GM12878 (cell line): ENCODE measurements at regions not wholly inside any gene's neighbourhood (a gene's known extent, or its start where the extent isn't known, plus 50 kb on each side); places are given as distances from the start of the nearest gene placed in this dataset.

Source experiments
- ATAC-seq: fragments of 200-7000 bp; cut with Tn5 transposase; 3 replicates; pipeline ENCODE4 v1.9.1; 2020; ENCODE audit warnings: mild to moderate bottlenecking, moderate library complexity
- BruUV-seq: library from RNA; stranded (reverse); fragments of 400-500 nt; replicated peaks from 2 replicates; lab custom pipeline; 2021; lab: Mats Ljungman, UMichigan
- CTCF ChIA-PET: fragments of 300-600 bp; sonication (Branson Sonifier 250); formaldehyde crosslinking; extraction: SDS; loops from one replicate; lab custom pipeline; 2021; ENCODE audit warnings: inconsistent platforms; lab: Yijun Ruan, JAX
- POLR2A ChIA-PET: fragments of 350-600 bp; formaldehyde crosslinking; extraction: SDS; loops from one replicate; lab custom pipeline; 2021; ENCODE audit warnings: inconsistent platforms; lab: Charles Lee
- RAD21 ChIA-PET: fragments of 300-600 bp; sonication (Branson Sonifier 250); formaldehyde crosslinking; loops from one replicate; lab custom pipeline; 2023; ENCODE audit warnings: antibody characterized with exemption; ENCODE audit not compliant: unreplicated experiment; lab: Charles Lee
- SMC1A ChIA-PET: fragments of 300-600 bp; sonication (Branson Sonifier 250); formaldehyde crosslinking; loops from one replicate; lab custom pipeline; 2023; ENCODE audit not compliant: unreplicated experiment, uncharacterized antibody; lab: Charles Lee
- DNase-seq: peaks from one replicate; pipeline ENCODE4 v3.0.0-alpha.2; 2011; ENCODE audit warnings: low read depth, low spot score
- FAIRE-seq: peaks from 3 replicates; lab custom pipeline; 2011; peaks lifted over from hg19 to GRCh38; lab: Jason Lieb, UNC
- H2AFZ ChIP-seq: 2 replicates; pipeline ENCODE4 v1.6.0; 2011; ENCODE audit warnings: low read depth, low read length, control low read depth; ENCODE audit not compliant: control insufficient read depth
- H3K27ac ChIP-seq: 2 replicates; pipeline ENCODE4 v1.5.1; 2011; ENCODE audit warnings: control low read depth; ENCODE audit not compliant: control insufficient read depth, insufficient read depth
- H3K27me3 ChIP-seq, 2 experiments: replicated peaks in 1 of 2; 2 replicates each; pipeline versions ENCODE4 v1.6.0 to v1.6.1; 2011; ENCODE audit warnings: low read length in 1 of 2; ENCODE audit not compliant: control insufficient read depth in 2 of 2, insufficient read depth in 2 of 2
- H3K36me3 ChIP-seq, 2 experiments: 2 replicates each; pipeline ENCODE4 v1.5.1; 2011; ENCODE audit warnings: low read length in 1 of 2; ENCODE audit not compliant: control insufficient read depth in 2 of 2, insufficient read depth in 2 of 2
- H3K4me1 ChIP-seq: 2 replicates; pipeline ENCODE4 v1.6.1; 2011; ENCODE audit warnings: mild to moderate bottlenecking, low read length, moderate library complexity, mixed read lengths; ENCODE audit not compliant: control insufficient read depth, insufficient read depth
- H3K4me2 ChIP-seq: 2 replicates; pipeline ENCODE4 v1.6.0; 2011; ENCODE audit warnings: control low read depth; ENCODE audit not compliant: control insufficient read depth, insufficient read depth
- H3K4me3 ChIP-seq: fragments of 200-600 bp; sonication (generic); 2 replicates; pipeline ENCODE4 v1.5.1; 2016
- H3K79me2 ChIP-seq: 2 replicates; pipeline ENCODE4 v1.6.0; 2011; ENCODE audit warnings: low read length; ENCODE audit not compliant: control insufficient read depth, insufficient read depth
- H3K9ac ChIP-seq: 2 replicates; pipeline ENCODE4 v1.8.0; 2011; ENCODE audit warnings: low read length, control low read depth, mixed read lengths; ENCODE audit not compliant: control insufficient read depth, insufficient read depth
- H3K9me3 ChIP-seq: replicated peaks from 3 replicates; pipeline ENCODE4 v1.5.1; 2011; ENCODE audit warnings: mild to moderate bottlenecking, low read length; ENCODE audit not compliant: control insufficient read depth, insufficient read depth
- H4K20me1 ChIP-seq: 2 replicates; pipeline ENCODE4 v1.6.0; 2011; ENCODE audit not compliant: control insufficient read depth, insufficient read depth
- ATF7 ChIP-seq: fragments of 450-650 bp; IDR thresholded peaks from 2 replicates; pipeline ENCODE4 v1.6.1; 2016; ENCODE audit warnings: low read depth, mild to moderate bottlenecking
- CHD4 ChIP-seq: fragments of 200-600 bp; sonication (generic); IDR thresholded peaks from 2 replicates; pipeline ENCODE4 v1.6.1; 2016; ENCODE audit warnings: mild to moderate bottlenecking
- CREM ChIP-seq: IDR thresholded peaks from 2 replicates; pipeline ENCODE4 v1.6.1; 2014; ENCODE audit warnings: antibody characterized with exemption, low read depth
- EED ChIP-seq: sonication (generic); IDR thresholded peaks from 2 replicates; pipeline ENCODE4 v1.6.1; 2016; ENCODE audit warnings: antibody characterized with exemption, low read depth
- EGR1 ChIP-seq, 2 experiments: IDR thresholded peaks; 1 replicate in 1 of 2; 2 replicates in 1 of 2; pipeline ENCODE4 v1.6.1; 2011 to 2012; ENCODE audit warnings: low read depth in 2 of 2, low read length in 2 of 2, borderline replicate concordance in 1 of 2, mild to moderate bottlenecking in 1 of 2, moderate library complexity in 1 of 2
- EZH2 ChIP-seq: IDR thresholded peaks from 2 replicates; pipeline ENCODE4 v1.6.1; 2012; ENCODE audit warnings: low read depth, mild to moderate bottlenecking, control low read depth, inconsistent platforms, low read length, borderline replicate concordance; ENCODE audit not compliant: control insufficient read depth
- IKZF1 ChIP-seq: fragments of 450-650 bp; conservative IDR thresholded peaks from 2 replicates; pipeline ENCODE4 v1.6.1; 2017; ENCODE audit warnings: antibody characterized with exemption, mild to moderate bottlenecking
- NFIC ChIP-seq: IDR thresholded peaks from 2 replicates; pipeline ENCODE4 v1.6.1; 2012; ENCODE audit warnings: low read depth, mild to moderate bottlenecking, inconsistent platforms, low read length, moderate library complexity
- WGBS: methylation state at CpG from one replicate; pipeline ENCODE4 v1.1.6; 2016; ENCODE audit warnings: low lambda C conversion rate; ENCODE audit not compliant: insufficient replicate concordance, insufficient coverage; ENCODE audit errors: missing lambda C conversion rate; 5-methylcytosine and 5-hydroxymethylcytosine counted together
- in situ Hi-C: fragments of 300-500 bp; cut with MboI; formaldehyde crosslinking; loops from 9 replicates; pipeline ENCODE4 v1.14.3; 2018; ENCODE audit warnings: mixed read lengths
- intact Hi-C: fragments of 100-400 bp; cut with micrococcal nuclease; formaldehyde crosslinking; loops from one replicate; pipeline ENCODE4 v1.14.2; 2022; ENCODE audit not compliant: unreplicated experiment
- TF ChIP-seq, protein P1 (sequence below): fragments of 450-650 bp; IDR thresholded peaks from 2 replicates; pipeline ENCODE4 v1.6.1; 2017; ENCODE audit warnings: mild to moderate bottlenecking, low read depth, inconsistent platforms; ENCODE audit not compliant: poor library complexity, severe bottlenecking

DNA sequence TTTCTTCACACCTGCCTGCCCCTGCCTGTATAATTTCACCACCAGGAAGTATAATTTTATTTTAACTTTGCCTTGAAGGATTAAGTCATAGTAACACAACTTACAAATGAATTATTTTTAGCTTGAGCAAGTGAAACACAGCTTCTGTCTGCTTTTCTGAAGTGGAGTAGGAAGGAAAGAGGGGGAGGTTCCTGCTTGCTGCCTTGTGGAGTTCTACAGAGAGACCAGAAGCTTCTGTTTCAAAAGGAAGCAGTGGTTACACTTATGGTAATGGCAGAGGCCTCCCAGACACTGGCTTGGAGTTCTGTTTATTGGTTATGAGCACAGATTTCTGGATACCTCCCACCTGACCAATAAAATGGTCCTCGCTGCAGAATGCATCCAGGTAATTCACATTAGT, 159.6 kb downstream of the TMEM200A start (continued):
- TF ChIP-seq, protein P1, sequence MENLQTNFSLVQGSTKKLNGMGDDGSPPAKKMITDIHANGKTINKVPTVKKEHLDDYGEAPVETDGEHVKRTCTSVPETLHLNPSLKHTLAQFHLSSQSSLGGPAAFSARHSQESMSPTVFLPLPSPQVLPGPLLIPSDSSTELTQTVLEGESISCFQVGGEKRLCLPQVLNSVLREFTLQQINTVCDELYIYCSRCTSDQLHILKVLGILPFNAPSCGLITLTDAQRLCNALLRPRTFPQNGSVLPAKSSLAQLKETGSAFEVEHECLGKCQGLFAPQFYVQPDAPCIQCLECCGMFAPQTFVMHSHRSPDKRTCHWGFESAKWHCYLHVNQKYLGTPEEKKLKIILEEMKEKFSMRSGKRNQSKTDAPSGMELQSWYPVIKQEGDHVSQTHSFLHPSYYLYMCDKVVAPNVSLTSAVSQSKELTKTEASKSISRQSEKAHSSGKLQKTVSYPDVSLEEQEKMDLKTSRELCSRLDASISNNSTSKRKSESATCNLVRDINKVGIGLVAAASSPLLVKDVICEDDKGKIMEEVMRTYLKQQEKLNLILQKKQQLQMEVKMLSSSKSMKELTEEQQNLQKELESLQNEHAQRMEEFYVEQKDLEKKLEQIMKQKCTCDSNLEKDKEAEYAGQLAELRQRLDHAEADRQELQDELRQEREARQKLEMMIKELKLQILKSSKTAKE = no peak
- TF ChIP-seq EZH2 (no peak), NFIC (peak; percentile 72), EED (peak; percentile 81), ATF7 (peak; percentile 56), EGR1 (IDR thresholded peaks at IDR 0.05; ENCODE audit: borderline replicate concordance in 1 of 2, low read depth in 2 of 2, low read length in 2 of 2) (peak in 1 of 2 experiments; percentile 61; a peak in 1 of 3 replicates)

DNA sequence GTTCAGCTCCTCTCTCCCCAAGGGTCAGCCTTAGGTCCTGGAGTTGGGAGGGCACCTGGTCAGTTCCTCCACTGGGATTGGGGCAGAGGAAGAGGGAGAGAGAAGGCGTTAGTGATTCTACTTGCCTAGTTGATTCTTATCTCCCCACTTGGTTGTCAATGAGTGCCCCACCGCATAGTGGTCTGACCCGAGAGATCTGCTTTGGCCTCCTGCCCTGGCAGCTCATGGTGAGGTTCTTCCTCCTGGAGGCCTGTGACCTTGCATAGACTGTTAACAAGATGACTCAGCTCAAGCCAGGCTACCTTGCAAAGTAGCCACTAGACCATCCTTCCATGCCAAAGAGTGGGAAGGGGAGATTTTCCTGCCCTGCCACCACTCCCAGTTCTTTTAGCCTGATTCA, 160.6 kb downstream of the TMEM200A start:
- DNase-seq = no peak
- FAIRE-seq = no peak
- TF ChIP-seq CREM = no peak
- TF ChIP-seq IKZF1 = 0 out of 2 replicates have a peak, but pooled peaks have one; percentile 5
- TF ChIP-seq CHD4 = no peak
- no peaks in the 10 kb centered on the region for H3K27me3 ChIP-seq
- no peaks in the 10 kb centered on the region for H3K36me3 ChIP-seq
- no peak overlapping the region for H3K9ac ChIP-seq
- H3K9me3 ChIP-seq = peaks cover 5% of the 10 kb centered on the region; the same call in 1 of the 3 replicates
- SMC1A ChIA-PET = interaction anchor here (0.6 to 5.3 kb wide), 23 partner anchors 8 to 205 kb away, joined by 3 to 62 read pairs (median 4); no protein-coding TSS in a partner anchor
- WGBS = 63% methylated on average over 3 of the region's 3 CpGs
- no peaks in the 10 kb centered on the region for H3K79me2 ChIP-seq
- no peak overlapping the region for H3K27ac ChIP-seq
- in situ Hi-C loops (no loop called here), intact Hi-C loops (no loop called here)
- no peak overlapping the region for H2AFZ ChIP-seq
- ATAC-seq = peak; percentile 35
- CTCF ChIA-PET = interaction anchor here (1.0 to 2.0 kb wide), 8 partner anchors 9 to 153 kb away, joined by 3 to 6 read pairs (median 4); no protein-coding TSS in a partner anchor
- no peak overlapping the region for H3K4me2 ChIP-seq
- H3K4me3 ChIP-seq = no peak overlapping the region
- RAD21 ChIA-PET = interaction anchor here (0.7 to 2.5 kb wide), 9 partner anchors 9 to 173 kb away, joined by 3 to 9 read pairs (median 6); no protein-coding TSS in a partner anchor
- BruUV-seq = no TSS peak
- POLR2A ChIA-PET = interaction anchor here (0.9 to 2.3 kb wide), 4 partner anchors 9 to 161 kb away, joined by 3 to 6 read pairs (median 4); partner anchors contain the start of gene TMEM200A
- H4K20me1 ChIP-seq = no peaks in the 10 kb centered on the region
- peaks cover 2% of the 10 kb centered on the region; the same call in 1 of the 2 replicates for H3K4me1 ChIP-seq
